HFF-Myc (cell line): ENCODE measurements at regions not wholly inside any gene's neighbourhood (a gene's known extent, or its start where the extent isn't known, plus 50 kb on each side); places are given as distances from the start of the nearest gene placed in this dataset.

Source experiments
- DNase-seq: peaks from one replicate; pipeline ENCODE4 v3.0.0-alpha.2; 2011; ENCODE audit warnings: low read depth; ENCODE audit errors: extremely low read depth
- H3K4me3 ChIP-seq: replicated peaks from 2 replicates; pipeline ENCODE4 v1.5.1; 2011; ENCODE audit warnings: low read depth, mild to moderate bottlenecking, control low read depth, low read length
- TF ChIP-seq, protein P1 (sequence below): IDR thresholded peaks from 2 replicates; pipeline ENCODE4 v1.5.1; 2012; ENCODE audit warnings: mild to moderate bottlenecking, low read depth, low read length, control low read depth; ENCODE audit errors: missing control alignments

DNA sequence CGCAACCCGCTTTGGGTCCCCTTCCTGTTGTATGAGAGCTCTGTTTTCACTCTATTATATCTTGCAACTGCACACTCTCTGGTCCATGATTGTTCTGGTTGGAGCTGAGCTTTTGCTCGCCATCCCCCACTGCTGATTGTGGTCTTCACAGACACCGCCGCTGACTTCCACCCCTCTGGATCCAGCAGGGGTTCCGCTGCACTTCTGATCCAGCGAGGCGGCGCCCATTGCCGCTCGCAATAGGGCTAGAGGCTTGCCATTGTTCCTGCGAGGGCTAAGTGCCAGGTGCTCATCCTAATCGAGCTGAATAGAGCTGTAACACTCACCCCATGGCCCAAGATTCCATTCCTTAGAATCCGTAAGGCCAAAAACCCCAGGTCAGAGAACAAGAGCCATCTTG lies 1905.8 kb upstream of the RAG2 start:
- DNase-seq = no peak
- TF ChIP-seq, protein P1, sequence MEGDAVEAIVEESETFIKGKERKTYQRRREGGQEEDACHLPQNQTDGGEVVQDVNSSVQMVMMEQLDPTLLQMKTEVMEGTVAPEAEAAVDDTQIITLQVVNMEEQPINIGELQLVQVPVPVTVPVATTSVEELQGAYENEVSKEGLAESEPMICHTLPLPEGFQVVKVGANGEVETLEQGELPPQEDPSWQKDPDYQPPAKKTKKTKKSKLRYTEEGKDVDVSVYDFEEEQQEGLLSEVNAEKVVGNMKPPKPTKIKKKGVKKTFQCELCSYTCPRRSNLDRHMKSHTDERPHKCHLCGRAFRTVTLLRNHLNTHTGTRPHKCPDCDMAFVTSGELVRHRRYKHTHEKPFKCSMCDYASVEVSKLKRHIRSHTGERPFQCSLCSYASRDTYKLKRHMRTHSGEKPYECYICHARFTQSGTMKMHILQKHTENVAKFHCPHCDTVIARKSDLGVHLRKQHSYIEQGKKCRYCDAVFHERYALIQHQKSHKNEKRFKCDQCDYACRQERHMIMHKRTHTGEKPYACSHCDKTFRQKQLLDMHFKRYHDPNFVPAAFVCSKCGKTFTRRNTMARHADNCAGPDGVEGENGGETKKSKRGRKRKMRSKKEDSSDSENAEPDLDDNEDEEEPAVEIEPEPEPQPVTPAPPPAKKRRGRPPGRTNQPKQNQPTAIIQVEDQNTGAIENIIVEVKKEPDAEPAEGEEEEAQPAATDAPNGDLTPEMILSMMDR = no peak
- H3K4me3 ChIP-seq = no peak overlapping the region

DNA sequence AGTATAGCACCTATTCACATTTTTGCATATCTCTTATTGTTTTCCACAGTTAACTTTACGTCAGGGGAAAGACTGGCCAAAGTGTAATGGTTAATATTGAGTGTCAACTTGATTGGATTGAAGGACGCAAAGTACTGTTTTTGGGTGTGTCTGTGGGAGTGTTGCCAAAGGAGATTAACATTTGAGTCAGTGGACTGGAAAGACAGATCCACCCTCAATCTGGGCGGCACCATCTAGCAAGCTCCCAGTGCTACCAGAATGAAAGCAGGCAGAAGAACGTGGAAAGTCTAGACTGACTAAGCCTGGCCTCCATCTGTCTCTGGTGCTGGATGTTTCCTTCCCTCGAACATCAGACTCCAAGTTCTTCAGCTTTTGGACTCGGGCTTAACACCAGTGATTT lies 1900.7 kb upstream of the RAG2 start:
- DNase-seq = no peak
- H3K4me3 ChIP-seq = no peak overlapping the region
- TF ChIP-seq, protein P1 = no peak

DNA sequence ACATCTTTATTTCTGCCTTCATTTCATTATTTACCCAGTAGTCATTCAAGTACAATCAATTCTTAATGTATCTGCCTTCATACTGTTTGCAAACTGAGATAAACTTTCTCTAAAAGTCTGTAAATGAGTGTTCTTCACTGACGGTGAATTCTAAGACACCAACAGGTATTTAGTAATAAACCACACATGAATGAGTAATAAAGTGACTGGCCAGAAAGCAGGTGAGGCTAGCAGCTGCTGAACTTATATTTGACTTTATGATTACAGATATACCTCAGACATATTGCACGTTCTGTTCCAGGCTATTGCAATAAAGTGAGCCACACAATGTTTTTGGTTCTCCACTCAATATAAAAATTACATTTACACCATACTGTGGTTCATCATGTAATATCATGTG lies 1894.0 kb upstream of the RAG2 start:
- DNase-seq = no peak
- H3K4me3 ChIP-seq = no peak overlapping the region
- TF ChIP-seq, protein P1 = no peak

DNA sequence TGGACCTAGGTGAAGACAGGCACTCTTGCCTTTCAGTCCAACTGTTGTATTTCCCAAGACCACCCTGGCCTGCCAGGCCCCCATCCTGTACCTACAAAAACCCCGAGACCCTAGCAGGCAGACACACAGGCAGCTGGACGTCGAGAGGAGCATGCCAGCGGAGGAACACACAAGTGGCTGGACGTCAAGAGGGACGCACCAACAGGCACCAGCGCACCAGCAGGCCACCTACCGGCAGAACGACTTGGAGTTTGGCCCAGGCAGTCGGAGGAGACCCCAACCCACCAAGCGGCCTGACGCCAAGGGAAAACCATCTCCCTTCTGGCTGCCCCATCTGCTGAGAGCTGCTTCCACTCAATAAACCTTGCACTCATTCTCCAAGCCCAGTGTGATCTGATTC lies 1883.4 kb upstream of the RAG2 start:
- no peak for DNase-seq
- TF ChIP-seq, protein P1 = no peak
- H3K4me3 ChIP-seq = no peak overlapping the region

DNA sequence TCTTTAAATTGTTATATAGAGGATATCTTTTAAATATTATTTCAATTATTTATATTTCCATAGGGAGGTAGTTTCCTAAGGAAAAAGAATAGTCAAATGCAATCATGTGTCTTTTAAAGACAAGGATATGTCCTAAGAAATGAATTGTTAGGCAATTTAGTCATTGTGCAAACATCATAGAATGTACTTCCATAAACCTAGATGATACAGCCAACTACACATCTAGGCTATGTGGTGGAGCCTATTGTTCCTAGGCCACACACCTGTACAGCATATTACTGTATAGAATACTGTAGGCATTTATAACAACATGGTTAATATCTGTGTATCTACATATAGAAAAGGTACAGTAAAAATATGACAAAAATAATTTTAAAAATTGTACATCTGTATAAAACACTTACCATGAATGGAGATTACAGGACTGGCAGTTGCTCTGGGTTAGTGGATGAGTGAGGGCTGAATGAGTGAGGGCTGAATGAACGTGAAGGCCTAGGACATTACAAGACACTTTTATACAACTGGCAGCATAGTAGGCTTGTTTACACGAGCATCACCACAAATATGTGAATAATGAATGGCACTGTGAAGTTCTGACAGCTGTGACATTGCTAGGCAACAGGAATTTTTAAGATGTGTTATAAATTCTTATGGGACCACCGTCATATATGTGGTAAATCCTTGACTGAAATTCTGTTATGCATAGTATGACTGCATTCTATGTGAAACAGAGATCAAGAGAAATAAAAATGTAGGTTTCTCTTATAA lies 1879.0 kb upstream of the RAG2 start:
- H3K4me3 ChIP-seq = no peak overlapping the region
- DNase-seq = no peak
- TF ChIP-seq, protein P1 = no peak

DNA sequence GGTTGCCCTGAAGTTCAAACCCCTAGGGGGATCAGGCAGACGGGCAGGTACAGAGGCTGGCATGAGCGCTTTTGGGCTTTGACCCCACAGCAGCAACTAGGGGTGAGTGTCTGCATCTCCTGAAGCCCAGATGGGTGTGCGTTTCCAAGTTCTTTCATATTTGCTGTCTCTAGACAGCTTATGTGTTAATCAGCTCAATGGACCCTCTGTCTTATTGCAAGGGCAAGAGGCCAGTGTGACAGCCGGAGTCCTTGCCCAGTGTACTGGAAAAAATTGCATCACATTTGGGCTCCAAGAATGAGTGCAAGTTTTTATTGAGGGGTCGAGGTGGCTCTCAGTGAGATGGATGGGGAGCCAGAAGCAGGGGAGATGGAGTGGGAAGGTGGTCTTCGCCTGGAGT lies 1863.7 kb upstream of the RAG2 start:
- no peak for DNase-seq
- TF ChIP-seq, protein P1 = no peak

DNA sequence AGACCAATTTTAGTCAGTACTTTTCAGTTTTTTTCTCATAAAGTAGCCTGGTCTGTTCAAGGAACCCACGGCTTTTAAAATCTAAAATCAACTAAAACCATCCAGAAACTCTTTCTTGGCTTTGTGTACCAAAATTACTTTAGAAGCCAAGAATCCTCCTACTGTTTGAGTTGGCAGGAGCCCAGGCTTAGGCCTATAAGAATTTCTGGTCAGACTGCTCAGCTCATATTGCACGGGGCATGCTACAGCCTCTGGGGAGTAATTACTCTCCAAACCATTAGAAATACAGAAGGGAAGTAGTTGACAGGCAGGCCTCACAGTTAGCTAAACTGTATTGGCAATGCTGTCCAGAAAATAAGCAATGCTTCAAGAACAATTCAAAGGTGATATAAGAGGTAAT lies 1862.9 kb upstream of the RAG2 start:
- DNase-seq = peak; percentile 2
- no peak overlapping the region for H3K4me3 ChIP-seq
- TF ChIP-seq, protein P1 = no peak

More for the DNA sequence above, 1863.7 kb upstream of the RAG2 start:
- H3K4me3 ChIP-seq = no peak overlapping the region
